Liver (tissue), 8 donors: ENCODE measurements at regions not wholly inside any gene's neighbourhood (a gene's known extent, or its start where the extent isn't known, plus 50 kb on each side); places are given as distances from the start of the nearest gene placed in this dataset.

Experiments
- DNase-seq: peaks from one replicate; pipeline ENCODE4 v3.0.0-alpha.2; 2017; ENCODE audit warnings: low spot score
- H3K27ac ChIP-seq, 2 donors: one replicate each; pipeline ENCODE4 v1.7.0; 2013; ENCODE audit warnings: inconsistent platforms in 2 of 2, low read length in 2 of 2, control low read depth in 1 of 2, low read depth in 1 of 2, mild to moderate bottlenecking in 1 of 2
- H3K27me3 ChIP-seq, 4 donors: one replicate each; pipeline versions ENCODE4 v1.6.1 to v1.7.0; 2013; ENCODE audit warnings: low read length in 3 of 4, inconsistent platforms in 1 of 4, mild to moderate bottlenecking in 1 of 4, moderate library complexity in 1 of 4; ENCODE audit not compliant: control insufficient read depth in 4 of 4, insufficient read depth in 4 of 4
- H3K36me3 ChIP-seq, 4 donors: one replicate each; pipeline versions ENCODE4 v1.6.1 to v1.7.0; 2013; ENCODE audit warnings: low read length in 3 of 4, mild to moderate bottlenecking in 3 of 4, low read depth in 1 of 4, moderate library complexity in 1 of 4; ENCODE audit not compliant: control insufficient read depth in 4 of 4, insufficient read depth in 3 of 4
- H3K4me1 ChIP-seq, 4 donors: one replicate each; pipeline versions ENCODE4 v1.6.1 to v1.7.0; 2013; ENCODE audit warnings: low read length in 3 of 4, mild to moderate bottlenecking in 3 of 4, moderate library complexity in 1 of 4; ENCODE audit not compliant: control insufficient read depth in 4 of 4, insufficient read depth in 4 of 4
- H3K4me3 ChIP-seq, 3 donors: one replicate each; pipeline versions ENCODE4 v1.6.1 to v1.7.0; 2013; ENCODE audit warnings: low read length in 3 of 3, control low read depth in 1 of 3, low read depth in 1 of 3, mild to moderate bottlenecking in 1 of 3
- H3K9ac ChIP-seq, 2 donors: one replicate each; pipeline ENCODE4 v1.7.0; 2013; ENCODE audit warnings: low read length in 2 of 2, mild to moderate bottlenecking in 2 of 2, moderate library complexity in 2 of 2, control low read depth in 1 of 2, low read depth in 1 of 2
- H3K9me3 ChIP-seq, 4 donors: one replicate each; pipeline versions ENCODE4 v1.6.1 to v1.7.0; 2013; ENCODE audit warnings: low read length in 3 of 4; ENCODE audit not compliant: control insufficient read depth in 4 of 4
- ATF3 ChIP-seq: IDR thresholded peaks from 2 replicates; pipeline ENCODE4 v1.6.1; 2016; ENCODE audit warnings: antibody characterized with exemption
- FOXA2 ChIP-seq: IDR thresholded peaks from 2 replicates; pipeline ENCODE4 v1.6.1; 2016; ENCODE audit warnings: antibody characterized with exemption
- GABPA ChIP-seq, 2 donors: IDR thresholded peaks in 1 of 2; conservative IDR thresholded peaks in 1 of 2; 2 replicates each; pipeline ENCODE4 v1.6.1; 2016; ENCODE audit warnings: antibody characterized with exemption in 2 of 2, mild to moderate bottlenecking in 1 of 2, moderate library complexity in 1 of 2
- HNF4A ChIP-seq, 2 donors: conservative IDR thresholded peaks; 2 replicates each; pipeline ENCODE4 v1.6.1; 2016; ENCODE audit warnings: antibody characterized with exemption in 2 of 2, mild to moderate bottlenecking in 2 of 2
- HNF4G ChIP-seq: IDR thresholded peaks from 2 replicates; pipeline ENCODE4 v1.6.1; 2016; ENCODE audit warnings: antibody characterized with exemption
- JUND ChIP-seq, 2 donors: IDR thresholded peaks; 2 replicates each; pipeline ENCODE4 v1.6.1; 2016; ENCODE audit warnings: antibody characterized with exemption in 2 of 2
- NR2F2 ChIP-seq: IDR thresholded peaks from 2 replicates; pipeline ENCODE4 v1.6.1; 2016; ENCODE audit warnings: antibody characterized with exemption
- ZBTB33 ChIP-seq: IDR thresholded peaks from 2 replicates; pipeline ENCODE4 v1.6.1; 2016; ENCODE audit warnings: antibody characterized with exemption
- WGBS: extraction: QIAGEN DNeasy Blood & Tissue Kit; methylation state at CpG from one replicate; pipeline ENCODE4 v1.1.7; 2013; 5-methylcytosine and 5-hydroxymethylcytosine counted together
- TF ChIP-seq, protein P1 (sequence below): IDR thresholded peaks from 2 replicates; pipeline ENCODE4 v1.6.1; 2016; ENCODE audit warnings: antibody characterized with exemption
- TF ChIP-seq, protein P2 (sequence below): fragments of 150-350 bp; IDR thresholded peaks from 2 replicates; pipeline ENCODE4 v1.5.1; 2017; ENCODE audit warnings: improper control_type of control experiment, low read depth, low read length; ENCODE audit not compliant: missing input control
- TF ChIP-seq, protein P3 (sequence below): IDR thresholded peaks from 2 replicates; pipeline ENCODE4 v1.6.1; 2016; ENCODE audit warnings: antibody characterized with exemption, mild to moderate bottlenecking
- donor health status: healthy.
- donor health status: healthy.
- donor health status: healthy.
- donor health status: healthy.
- donor health status: healthy.

- no peak for TF ChIP-seq ATF3
- no peak for TF ChIP-seq NR2F2
- TF ChIP-seq, protein P1, sequence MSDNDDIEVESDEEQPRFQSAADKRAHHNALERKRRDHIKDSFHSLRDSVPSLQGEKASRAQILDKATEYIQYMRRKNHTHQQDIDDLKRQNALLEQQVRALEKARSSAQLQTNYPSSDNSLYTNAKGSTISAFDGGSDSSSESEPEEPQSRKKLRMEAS, result no peak
- TF ChIP-seq ZBTB33, result no peak
- no peak for TF ChIP-seq FOXA2
- TF ChIP-seq HNF4A (conservative IDR thresholded peaks at IDR 0.05), result no peak
These were observed 366.0 kb upstream of the TRPC7 start (continued) for GRCh38 chr5:136731241-136731900.

- H3K27me3 ChIP-seq, result peaks cover 0 to 3% (median 0%) of the 10 kb centered on the region in 4 donors
- no peaks in the 10 kb centered on the region for H3K36me3 ChIP-seq
- H3K4me1 ChIP-seq, result no peaks in the 10 kb centered on the region
- H3K27ac ChIP-seq, result no peak overlapping the region
- no peak overlapping the region for H3K9ac ChIP-seq
- TF ChIP-seq, protein P2, sequence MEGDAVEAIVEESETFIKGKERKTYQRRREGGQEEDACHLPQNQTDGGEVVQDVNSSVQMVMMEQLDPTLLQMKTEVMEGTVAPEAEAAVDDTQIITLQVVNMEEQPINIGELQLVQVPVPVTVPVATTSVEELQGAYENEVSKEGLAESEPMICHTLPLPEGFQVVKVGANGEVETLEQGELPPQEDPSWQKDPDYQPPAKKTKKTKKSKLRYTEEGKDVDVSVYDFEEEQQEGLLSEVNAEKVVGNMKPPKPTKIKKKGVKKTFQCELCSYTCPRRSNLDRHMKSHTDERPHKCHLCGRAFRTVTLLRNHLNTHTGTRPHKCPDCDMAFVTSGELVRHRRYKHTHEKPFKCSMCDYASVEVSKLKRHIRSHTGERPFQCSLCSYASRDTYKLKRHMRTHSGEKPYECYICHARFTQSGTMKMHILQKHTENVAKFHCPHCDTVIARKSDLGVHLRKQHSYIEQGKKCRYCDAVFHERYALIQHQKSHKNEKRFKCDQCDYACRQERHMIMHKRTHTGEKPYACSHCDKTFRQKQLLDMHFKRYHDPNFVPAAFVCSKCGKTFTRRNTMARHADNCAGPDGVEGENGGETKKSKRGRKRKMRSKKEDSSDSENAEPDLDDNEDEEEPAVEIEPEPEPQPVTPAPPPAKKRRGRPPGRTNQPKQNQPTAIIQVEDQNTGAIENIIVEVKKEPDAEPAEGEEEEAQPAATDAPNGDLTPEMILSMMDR, result no peak
- no peak for TF ChIP-seq NR2F2
- TF ChIP-seq JUND (IDR thresholded peaks at IDR 0.05), result no peak
- TF ChIP-seq GABPA (IDR thresholded peaks at IDR 0.05 in 1 of 2, conservative IDR thresholded peaks at IDR 0.05 in 1 of 2), result no peak
- H3K4me3 ChIP-seq, result no peak overlapping the region
- DNase-seq, result no peak
- H3K9me3 ChIP-seq, result peaks cover 0 to 2% (median 0%) of the 10 kb centered on the region in 4 donors
- WGBS, result 48% methylated on average over 3 of the region's 3 CpGs
These were observed 365.1 kb upstream of the TRPC7 start for GRCh38 chr5:136730426-136730825.

DNA sequence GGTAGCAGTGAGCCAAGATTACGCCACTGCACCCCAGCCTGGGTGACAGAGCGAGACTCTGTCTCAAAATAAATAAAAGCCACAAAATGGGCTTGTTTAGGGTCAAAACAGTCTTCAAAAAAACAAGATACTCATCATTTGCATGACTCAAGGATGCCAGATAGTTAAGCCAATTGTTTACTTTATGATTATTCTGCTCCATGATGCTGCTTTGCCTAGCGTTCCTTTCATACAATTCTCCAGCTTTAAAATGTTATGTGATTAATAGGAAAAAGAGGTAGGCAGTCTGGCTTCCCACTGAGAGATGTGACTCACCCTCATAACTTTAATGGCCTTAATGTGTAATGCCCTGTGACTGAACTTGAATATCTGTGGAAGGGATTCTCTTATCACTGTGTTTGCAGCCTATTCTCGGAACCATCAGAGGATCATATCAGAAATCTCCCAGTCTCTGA is 364.6 kb upstream of the TRPC7 start:
- H3K36me3 ChIP-seq, result no peaks in the 10 kb centered on the region
- H3K9me3 ChIP-seq, result peaks cover 0 to 2% (median 0%) of the 10 kb centered on the region in 4 donors
- 68% methylated on average over 4 of the region's 4 CpGs for WGBS
- TF ChIP-seq HNF4G (no peak), FOXA2 (no peak), ZBTB33 (no peak), NR2F2 (no peak), ATF3 (no peak)
- TF ChIP-seq, protein P3, sequence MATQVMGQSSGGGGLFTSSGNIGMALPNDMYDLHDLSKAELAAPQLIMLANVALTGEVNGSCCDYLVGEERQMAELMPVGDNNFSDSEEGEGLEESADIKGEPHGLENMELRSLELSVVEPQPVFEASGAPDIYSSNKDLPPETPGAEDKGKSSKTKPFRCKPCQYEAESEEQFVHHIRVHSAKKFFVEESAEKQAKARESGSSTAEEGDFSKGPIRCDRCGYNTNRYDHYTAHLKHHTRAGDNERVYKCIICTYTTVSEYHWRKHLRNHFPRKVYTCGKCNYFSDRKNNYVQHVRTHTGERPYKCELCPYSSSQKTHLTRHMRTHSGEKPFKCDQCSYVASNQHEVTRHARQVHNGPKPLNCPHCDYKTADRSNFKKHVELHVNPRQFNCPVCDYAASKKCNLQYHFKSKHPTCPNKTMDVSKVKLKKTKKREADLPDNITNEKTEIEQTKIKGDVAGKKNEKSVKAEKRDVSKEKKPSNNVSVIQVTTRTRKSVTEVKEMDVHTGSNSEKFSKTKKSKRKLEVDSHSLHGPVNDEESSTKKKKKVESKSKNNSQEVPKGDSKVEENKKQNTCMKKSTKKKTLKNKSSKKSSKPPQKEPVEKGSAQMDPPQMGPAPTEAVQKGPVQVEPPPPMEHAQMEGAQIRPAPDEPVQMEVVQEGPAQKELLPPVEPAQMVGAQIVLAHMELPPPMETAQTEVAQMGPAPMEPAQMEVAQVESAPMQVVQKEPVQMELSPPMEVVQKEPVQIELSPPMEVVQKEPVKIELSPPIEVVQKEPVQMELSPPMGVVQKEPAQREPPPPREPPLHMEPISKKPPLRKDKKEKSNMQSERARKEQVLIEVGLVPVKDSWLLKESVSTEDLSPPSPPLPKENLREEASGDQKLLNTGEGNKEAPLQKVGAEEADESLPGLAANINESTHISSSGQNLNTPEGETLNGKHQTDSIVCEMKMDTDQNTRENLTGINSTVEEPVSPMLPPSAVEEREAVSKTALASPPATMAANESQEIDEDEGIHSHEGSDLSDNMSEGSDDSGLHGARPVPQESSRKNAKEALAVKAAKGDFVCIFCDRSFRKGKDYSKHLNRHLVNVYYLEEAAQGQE, result no peak
- TF ChIP-seq, protein P1, result no peak
- H3K4me1 ChIP-seq, result no peaks in the 10 kb centered on the region
- H3K9ac ChIP-seq, result no peak overlapping the region
- peaks cover 0 to 3% (median 0%) of the 10 kb centered on the region in 4 donors for H3K27me3 ChIP-seq
- no peak for DNase-seq
- no peak overlapping the region for H3K27ac ChIP-seq
- no peak overlapping the region for H3K4me3 ChIP-seq
